ENCODE measurements at regions not wholly inside any gene's neighbourhood (a gene's known extent, or its start where the extent isn't known, plus 50 kb on each side); places are given as distances from the start of the nearest gene placed in this dataset.

DNA sequence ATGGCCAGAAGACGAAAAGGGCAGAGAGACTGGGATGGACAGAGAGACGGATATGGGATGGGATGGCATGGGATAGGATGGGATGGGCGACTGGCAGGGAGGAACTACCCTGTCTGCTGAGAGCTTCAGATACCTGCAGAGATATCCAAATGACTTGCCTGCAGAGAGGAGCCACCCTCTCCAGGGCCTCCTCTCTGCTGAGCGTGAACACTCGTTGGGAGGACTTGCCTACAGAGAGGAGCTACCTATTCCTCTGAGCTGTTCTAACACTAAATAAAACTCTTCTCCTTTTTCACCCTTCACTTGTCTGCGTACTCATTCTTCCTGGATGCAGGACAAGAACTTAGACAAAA lies 67.1 kb upstream of the LRRN2 start:
- TF ChIP-seq POLR2A (IDR thresholded peaks at IDR 0.05) (no peak), EP300 (IDR thresholded peaks at IDR 0.05) (no peak)
- TF ChIP-seq, protein P1, sequence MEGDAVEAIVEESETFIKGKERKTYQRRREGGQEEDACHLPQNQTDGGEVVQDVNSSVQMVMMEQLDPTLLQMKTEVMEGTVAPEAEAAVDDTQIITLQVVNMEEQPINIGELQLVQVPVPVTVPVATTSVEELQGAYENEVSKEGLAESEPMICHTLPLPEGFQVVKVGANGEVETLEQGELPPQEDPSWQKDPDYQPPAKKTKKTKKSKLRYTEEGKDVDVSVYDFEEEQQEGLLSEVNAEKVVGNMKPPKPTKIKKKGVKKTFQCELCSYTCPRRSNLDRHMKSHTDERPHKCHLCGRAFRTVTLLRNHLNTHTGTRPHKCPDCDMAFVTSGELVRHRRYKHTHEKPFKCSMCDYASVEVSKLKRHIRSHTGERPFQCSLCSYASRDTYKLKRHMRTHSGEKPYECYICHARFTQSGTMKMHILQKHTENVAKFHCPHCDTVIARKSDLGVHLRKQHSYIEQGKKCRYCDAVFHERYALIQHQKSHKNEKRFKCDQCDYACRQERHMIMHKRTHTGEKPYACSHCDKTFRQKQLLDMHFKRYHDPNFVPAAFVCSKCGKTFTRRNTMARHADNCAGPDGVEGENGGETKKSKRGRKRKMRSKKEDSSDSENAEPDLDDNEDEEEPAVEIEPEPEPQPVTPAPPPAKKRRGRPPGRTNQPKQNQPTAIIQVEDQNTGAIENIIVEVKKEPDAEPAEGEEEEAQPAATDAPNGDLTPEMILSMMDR (IDR thresholded peaks at IDR 0.05): no peak

Measured in ovary (tissue), 3 donors.